Lower leg skin (tissue), 4 donors: ENCODE measurements at regions not wholly inside any gene's neighbourhood (a gene's known extent, or its start where the extent isn't known, plus 50 kb on each side); places are given as distances from the start of the nearest gene placed in this dataset.

ENCODE experiments used
- DNase-seq, 2 donors: peaks; one replicate each; pipeline ENCODE4 v3.0.0-alpha.2; 2019; ENCODE audit warnings: low spot score in 2 of 2
- H3K4me3 ChIP-seq: fragments of 200-600 bp; sonication (generic); 2 replicates; pipeline ENCODE4 v1.5.1; 2017; ENCODE audit warnings: mild to moderate bottlenecking, low read depth; ENCODE audit not compliant: poor library complexity, severe bottlenecking
- CTCF ChIP-seq, 3 donors: fragments of 450-650 bp; IDR thresholded peaks; one replicate each; pipeline ENCODE4 v1.5.1; 2016; ENCODE audit warnings: antibody characterized with exemption in 3 of 3, mild to moderate bottlenecking in 3 of 3, moderate library complexity in 2 of 3
- POLR2A ChIP-seq, 2 donors: fragments of 450-650 bp; IDR thresholded peaks; one replicate each; pipeline ENCODE4 v1.6.1; 2016 to 2017; ENCODE audit warnings: antibody characterized with exemption in 2 of 2, mild to moderate bottlenecking in 1 of 2, moderate library complexity in 1 of 2
- WGBS, 2 donors: methylation state at CpG; one replicate each; pipeline ENCODE4 v1.1.5; 2018; 5-methylcytosine and 5-hydroxymethylcytosine counted together
- intact Hi-C: fragments of 100-400 bp; cut with DNase I; formaldehyde crosslinking; loops from one replicate; pipeline ENCODE4 v1.15.0; 2023; ENCODE audit warnings: low total_unique reads

GRCh38 chr22:44618400-44618799, 83.6 kb upstream of the PRR5 start:
- intact Hi-C loops, result no loop called here
- TF ChIP-seq POLR2A (IDR thresholded peaks at IDR 0.05) (no peak), CTCF (IDR thresholded peaks at IDR 0.05) (no peak)
- no peak for DNase-seq
- 63 to 65% methylated on average over 10 to 13 of the region's 17 CpGs for WGBS, 2 donors
- H3K4me3 ChIP-seq, result no peak overlapping the region

- intact Hi-C loops, result no loop called here
- DNase-seq, result no peak
- TF ChIP-seq POLR2A (IDR thresholded peaks at IDR 0.05) (no peak), CTCF (IDR thresholded peaks at IDR 0.05) (no peak)
- no peak overlapping the region for H3K4me3 ChIP-seq
- WGBS, 2 donors, result 88 to 90% methylated on average over 4 of the region's 4 CpGs
These were observed 84.2 kb upstream of the PRR5 start for GRCh38 chr22:44617828-44618227.

- DNase-seq, result no peak
- 65 to 72% methylated on average over 19 of the region's 19 CpGs for whole genome bisulfite sequencing, 2 donors
- no peak overlapping the region for H3K4me3 ChIP-seq
- TF ChIP-seq CTCF (IDR thresholded peaks at IDR 0.05), result no peak
- no peak for TF ChIP-seq POLR2A (IDR thresholded peaks at IDR 0.05)
- intact Hi-C loops, result no loop called here
These were observed 84.9 kb upstream of the PRR5 start for GRCh38 chr22:44616882-44617655.

- TF ChIP-seq POLR2A (IDR thresholded peaks at IDR 0.05) (no peak), CTCF (IDR thresholded peaks at IDR 0.05) (no peak)
- no peak for DNase-seq
- intact Hi-C loops, result no loop called here
- WGBS, 2 donors, result 63 to 73% methylated on average over 8 to 9 of the region's 9 CpGs
- H3K4me3 ChIP-seq, result no peak overlapping the region
These were observed 85.5 kb upstream of the PRR5 start for GRCh38 chr22:44616461-44616860.

- WGBS, 2 donors, result 78 to 88% methylated on average over 7 of the region's 8 CpGs
- H3K4me3 ChIP-seq, result no peak overlapping the region
- no peak for TF ChIP-seq POLR2A (IDR thresholded peaks at IDR 0.05)
- TF ChIP-seq CTCF (IDR thresholded peaks at IDR 0.05), result no peak
- DNase-seq, result no peak
- intact Hi-C loops, result no loop called here
These were observed 86.3 kb upstream of the PRR5 start for GRCh38 chr22:44615602-44616180.
